C4-2B (cell line): ENCODE measurements at regions not wholly inside any gene's neighbourhood (a gene's known extent, or its start where the extent isn't known, plus 50 kb on each side); places are given as distances from the start of the nearest gene placed in this dataset.

ENCODE experiments used
- CTCF ChIP-seq: fragments of 450-650 bp; conservative IDR thresholded peaks from 2 replicates; pipeline ENCODE4 v1.5.1; 2017; ENCODE audit warnings: mild to moderate bottlenecking
- ZFX ChIP-seq: fragments of 450-650 bp; IDR thresholded peaks from 2 replicates; pipeline ENCODE4 v1.6.1; 2017

GRCh38 chr2:217468042-217468830 is 534.6 kb downstream of the TNS1 start:
- TF ChIP-seq CTCF (no peak), ZFX (no peak)
